Neuronal stem cell (in vitro differentiated cells): ENCODE measurements at regions not wholly inside any gene's neighbourhood (a gene's known extent, or its start where the extent isn't known, plus 50 kb on each side); places are given as distances from the start of the nearest gene placed in this dataset.

Experiments used
- DNase-seq: peaks from one replicate; pipeline ENCODE4 v3.0.0-alpha.2; 2013; ENCODE audit warnings: low spot score
- H2AFZ ChIP-seq: one replicate; pipeline ENCODE4 v1.6.1; 2013; ENCODE audit warnings: mild to moderate bottlenecking, low read length, inconsistent platforms
- H2AK5ac ChIP-seq: 2 replicates; pipeline ENCODE4 v1.6.1; 2013; ENCODE audit warnings: low read depth, mild to moderate bottlenecking, inconsistent platforms, low read length, moderate library complexity, mixed read lengths
- H2BK120ac ChIP-seq: 2 replicates; pipeline ENCODE4 v1.6.1; 2013; ENCODE audit warnings: low read depth, mild to moderate bottlenecking, inconsistent platforms, low read length, moderate library complexity, mixed read lengths
- H2BK12ac ChIP-seq: one replicate; pipeline ENCODE4 v1.6.1; 2013; ENCODE audit warnings: low read length, inconsistent platforms
- H2BK15ac ChIP-seq: 2 replicates; pipeline ENCODE4 v1.6.1; 2013; ENCODE audit warnings: mild to moderate bottlenecking, low read length, inconsistent platforms, mixed read lengths
- H2BK5ac ChIP-seq: one replicate; pipeline ENCODE4 v1.6.1; 2013; ENCODE audit warnings: inconsistent platforms, mild to moderate bottlenecking, low read length, moderate library complexity
- H3K14ac ChIP-seq: one replicate; pipeline ENCODE4 v1.6.1; 2013; ENCODE audit warnings: low read length, inconsistent platforms
- H3K18ac ChIP-seq: 2 replicates; pipeline ENCODE4 v1.6.1; 2013; ENCODE audit warnings: low read length, inconsistent platforms
- H3K23ac ChIP-seq: 2 replicates; pipeline ENCODE4 v1.6.1; 2013; ENCODE audit warnings: low read depth, mild to moderate bottlenecking, mixed read lengths, low read length, inconsistent platforms; ENCODE audit not compliant: poor library complexity
- H3K27ac ChIP-seq: replicated peaks from 3 replicates; pipeline ENCODE4 v1.5.1; 2013; ENCODE audit warnings: low read length, inconsistent platforms
- H3K27me3 ChIP-seq, 3 experiments: 2 replicates each; pipeline ENCODE4 v1.6.1; 2013; ENCODE audit warnings: low read length in 3 of 3, mild to moderate bottlenecking in 2 of 3, inconsistent platforms in 1 of 3, low read depth in 1 of 3, mixed read lengths in 1 of 3, moderate library complexity in 1 of 3; ENCODE audit not compliant: control insufficient read depth in 3 of 3, insufficient read depth in 3 of 3
- H3K36me3 ChIP-seq, 2 donors: replicated peaks in 1 of 2; 2 replicates each; pipeline ENCODE4 v1.6.1; 2013; ENCODE audit warnings: low read length in 2 of 2; ENCODE audit not compliant: control insufficient read depth in 2 of 2, insufficient read depth in 2 of 2
- H3K4ac ChIP-seq: 2 replicates; pipeline ENCODE4 v1.6.1; 2013; ENCODE audit warnings: inconsistent platforms, mild to moderate bottlenecking, low read length, moderate library complexity
- H3K4me1 ChIP-seq, 2 donors: 1 replicate in 1 of 2; 2 replicates in 1 of 2; pipeline ENCODE4 v1.6.1; 2013; ENCODE audit warnings: low read length in 2 of 2, low read depth in 1 of 2; ENCODE audit not compliant: control insufficient read depth in 2 of 2, insufficient read depth in 1 of 2
- H3K4me2 ChIP-seq: one replicate; pipeline ENCODE4 v1.6.1; 2013; ENCODE audit warnings: mild to moderate bottlenecking, low read length, inconsistent platforms; ENCODE audit not compliant: insufficient read depth, poor library complexity, severe bottlenecking
- H3K4me3 ChIP-seq, 2 donors: 2 replicates each; pipeline ENCODE4 v1.5.1; 2013; ENCODE audit warnings: low read length in 2 of 2, mild to moderate bottlenecking in 2 of 2, inconsistent platforms in 1 of 2, moderate library complexity in 1 of 2
- H3K79me1 ChIP-seq: one replicate; pipeline ENCODE4 v1.6.1; 2013; ENCODE audit warnings: low read depth, mild to moderate bottlenecking, inconsistent platforms, low read length, moderate library complexity
- H3K9ac ChIP-seq: one replicate; pipeline ENCODE4 v1.6.1; 2013; ENCODE audit warnings: mild to moderate bottlenecking, low read depth, low read length, inconsistent platforms; ENCODE audit not compliant: poor library complexity
- H3K9me3 ChIP-seq, 2 donors: replicated peaks in 1 of 2; 2 replicates each; pipeline versions ENCODE3 to v1.6.1; 2013; ENCODE audit warnings: low read length in 2 of 2, mild to moderate bottlenecking in 2 of 2, inconsistent platforms in 1 of 2, low read depth in 1 of 2, mixed read lengths in 1 of 2, moderate library complexity in 1 of 2; ENCODE audit not compliant: control insufficient read depth in 2 of 2, insufficient read depth in 1 of 2
- H4K8ac ChIP-seq: one replicate; pipeline ENCODE4 v1.6.1; 2013; ENCODE audit warnings: low read depth, mild to moderate bottlenecking, inconsistent platforms, low read length, moderate library complexity
- H4K91ac ChIP-seq: one replicate; pipeline ENCODE4 v1.6.1; 2013; ENCODE audit warnings: low read length, low read depth, mild to moderate bottlenecking, inconsistent platforms; ENCODE audit not compliant: poor library complexity
- WGBS, 2 donors: extraction: QIAGEN DNeasy Blood & Tissue Kit; methylation state at CpG; one replicate each; pipeline ENCODE4 v1.1.7; 2013; ENCODE audit warnings: missing lambda C conversion rate in 2 of 2, mixed read lengths in 1 of 2; ENCODE audit not compliant: insufficient read length in 2 of 2, insufficient replicate concordance in 1 of 2; ENCODE audit errors: extremely low coverage in 2 of 2; 5-methylcytosine and 5-hydroxymethylcytosine counted together

DNA sequence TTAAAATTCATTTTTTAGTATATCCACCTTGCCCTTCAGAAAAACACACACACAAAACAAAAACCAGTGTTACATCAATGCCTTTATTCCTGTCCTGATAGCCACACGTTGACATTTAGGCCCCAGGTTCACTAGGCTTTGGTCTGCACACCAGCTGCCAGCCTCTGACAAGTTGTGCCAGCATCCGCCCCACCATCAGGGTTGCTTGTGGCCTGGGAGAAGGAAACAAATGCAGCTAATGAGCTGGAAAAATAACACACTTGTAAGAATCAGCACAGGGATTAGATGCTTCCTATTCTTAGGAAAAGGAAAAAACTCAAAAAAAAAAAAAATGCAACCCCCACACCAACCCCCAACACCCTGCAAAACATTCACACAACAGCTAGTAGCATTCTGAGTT lies 404.0 kb upstream of the GRIA1 start:
- Histone ChIP-seq H3K4me2 (no peak overlapping the region), H3K4ac (no peak overlapping the region), H3K4me1 (peaks cover 0 to 4% of the 10 kb centered on the region in 2 donors), H2AK5ac (no peak overlapping the region), H3K36me3 (no peaks in the 10 kb centered on the region), H2BK5ac (no peak overlapping the region), H3K27me3 (no peaks in the 10 kb centered on the region), H3K27ac (no peak overlapping the region), H3K9ac (no peak overlapping the region), H3K79me1 (no peaks in the 10 kb centered on the region), H4K8ac (no peak overlapping the region), H2BK12ac (no peak overlapping the region), H4K91ac (no peak overlapping the region), H3K9me3 (no peaks in the 10 kb centered on the region), H2BK15ac (no peak overlapping the region), H3K4me3 (no peak overlapping the region), H3K18ac (no peak overlapping the region), H2BK120ac (no peak overlapping the region), H3K23ac (no peak overlapping the region), H2AFZ (no peak overlapping the region), H3K14ac (no peak overlapping the region)
- no CpG with 5 or more reads among the region's 2 CpGs for WGBS, 2 donors
- DNase-seq = peak; percentile 29

DNA sequence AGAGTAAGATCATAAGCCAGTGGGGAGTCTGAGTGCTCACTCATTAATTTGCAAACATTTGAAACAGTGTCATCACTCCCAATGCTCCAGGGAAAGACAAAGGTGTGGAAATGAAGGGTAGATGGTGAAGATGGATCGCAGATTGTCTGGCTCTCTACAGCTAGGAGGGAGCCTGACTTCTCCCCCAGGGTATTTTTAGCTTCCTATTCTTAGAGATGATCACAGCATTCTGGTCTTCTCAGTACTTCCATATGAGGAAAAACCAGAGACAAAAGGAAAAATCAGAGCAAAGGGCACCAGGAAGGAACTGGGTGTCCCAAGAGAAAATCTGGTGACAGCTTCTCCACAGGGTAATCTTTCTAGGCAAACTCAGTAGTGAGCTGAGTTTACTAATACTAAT lies 401.9 kb upstream of the GRIA1 start:
- Histone ChIP-seq H4K91ac (no peak overlapping the region), H2AFZ (no peak overlapping the region)
- no CpG with 5 or more reads among the region's 1 CpG for WGBS, 2 donors

DNA sequence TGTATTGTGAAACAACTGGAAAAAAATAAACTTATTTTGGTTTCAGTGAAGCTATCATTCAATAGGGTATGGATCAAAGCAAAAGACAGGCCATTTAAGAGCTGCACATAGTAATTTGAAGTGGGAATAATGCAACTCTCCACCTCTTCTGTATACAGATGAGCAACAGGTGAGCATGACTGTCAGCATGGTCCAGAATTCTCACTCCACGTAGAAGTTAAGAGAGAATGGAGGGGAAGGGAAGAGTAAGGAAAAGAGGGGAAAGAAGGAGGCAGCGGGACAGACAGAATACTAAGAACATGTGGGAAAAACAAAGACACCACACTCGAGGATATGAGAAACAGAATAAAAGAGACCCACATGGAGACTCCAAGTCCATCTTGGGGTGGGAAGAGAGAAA lies 396.1 kb upstream of the GRIA1 start:
- no CpG with 5 or more reads among the region's 3 CpGs for WGBS, 2 donors
- no peaks in the 10 kb centered on the region for H3K27me3 ChIP-seq
- no peak overlapping the region for H3K23ac ChIP-seq
- no peak overlapping the region for H2BK15ac ChIP-seq
- no peak overlapping the region for H4K8ac ChIP-seq
- no peak overlapping the region for H2AK5ac ChIP-seq
- no peak for DNase-seq
- H3K9me3 ChIP-seq = no peaks in the 10 kb centered on the region
- H3K14ac ChIP-seq = no peak overlapping the region
- no peak overlapping the region for H3K4me2 ChIP-seq
- no peak overlapping the region for H3K9ac ChIP-seq
- H3K27ac ChIP-seq = no peak overlapping the region
- no peak overlapping the region for H2BK5ac ChIP-seq
- no peak overlapping the region for H3K18ac ChIP-seq
- no peaks in the 10 kb centered on the region for H3K79me1 ChIP-seq
- no peak overlapping the region for H2AFZ ChIP-seq
- H4K91ac ChIP-seq = no peak overlapping the region
- H3K36me3 ChIP-seq = no peaks in the 10 kb centered on the region
- no peaks in the 10 kb centered on the region for H3K4me1 ChIP-seq
- H3K4me3 ChIP-seq = no peak overlapping the region
- H2BK120ac ChIP-seq = no peak overlapping the region
- no peak overlapping the region for H2BK12ac ChIP-seq
- no peak overlapping the region for H3K4ac ChIP-seq

More for the DNA sequence above, 401.9 kb upstream of the GRIA1 start:
- Histone ChIP-seq H2BK12ac (no peak overlapping the region), H3K18ac (no peak overlapping the region), H3K4ac (no peak overlapping the region), H2BK15ac (no peak overlapping the region), H3K4me2 (no peak overlapping the region), H2BK5ac (no peak overlapping the region), H2AK5ac (no peak overlapping the region), H3K36me3 (no peaks in the 10 kb centered on the region), H3K23ac (no peak overlapping the region), H3K9ac (no peak overlapping the region), H3K27ac (no peak overlapping the region), H4K8ac (no peak overlapping the region), H3K4me3 (no peak overlapping the region), H3K79me1 (no peaks in the 10 kb centered on the region), H3K9me3 (no peaks in the 10 kb centered on the region), H3K4me1 (peaks cover 0 to 4% of the 10 kb centered on the region in 2 donors), H2BK120ac (no peak overlapping the region), H3K14ac (no peak overlapping the region), H3K27me3 (no peaks in the 10 kb centered on the region)
- no peak for DNase-seq

DNA sequence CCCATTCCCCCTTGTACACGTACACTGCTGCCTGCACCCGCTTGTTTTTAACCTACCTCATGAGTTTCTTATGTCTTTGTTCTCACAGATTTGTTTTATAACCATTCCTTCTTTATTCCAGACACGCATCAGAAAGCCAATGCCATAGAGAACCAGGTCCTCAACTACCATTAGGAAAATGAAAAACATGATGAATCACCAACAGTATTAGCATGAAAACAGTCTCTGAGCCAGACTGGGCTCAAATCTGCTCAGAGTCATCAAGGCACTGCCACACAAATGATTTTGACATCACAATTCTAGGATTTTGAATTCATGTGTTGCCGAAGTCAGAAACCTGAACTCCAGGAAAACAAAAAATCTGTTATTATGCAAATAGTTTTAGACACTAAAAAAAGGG lies 394.1 kb upstream of the GRIA1 start:
- no peak for DNase-seq
- H2BK120ac ChIP-seq = no peak overlapping the region
- H2BK12ac ChIP-seq = no peak overlapping the region
- no peak overlapping the region for H3K4me2 ChIP-seq
- no peaks in the 10 kb centered on the region for H3K27me3 ChIP-seq
- H3K4ac ChIP-seq = no peak overlapping the region
- no peak overlapping the region for H4K8ac ChIP-seq
- no peak overlapping the region for H2AK5ac ChIP-seq
- WGBS, 2 donors = no CpG with 5 or more reads among the region's 4 CpGs
- no peak overlapping the region for H3K27ac ChIP-seq
- peaks cover 0 to 2% of the 10 kb centered on the region in 2 donors for H3K4me1 ChIP-seq
- no peak overlapping the region for H3K23ac ChIP-seq
- no peak overlapping the region for H2BK5ac ChIP-seq
- H3K14ac ChIP-seq = no peak overlapping the region
- H3K9ac ChIP-seq = no peak overlapping the region
- no peak overlapping the region for H2BK15ac ChIP-seq
- H3K9me3 ChIP-seq = no peaks in the 10 kb centered on the region
- H3K4me3 ChIP-seq = no peak overlapping the region
- no peaks in the 10 kb centered on the region for H3K36me3 ChIP-seq
- no peak overlapping the region for H2AFZ ChIP-seq
- H3K79me1 ChIP-seq = no peaks in the 10 kb centered on the region
- no peak overlapping the region for H4K91ac ChIP-seq
- no peak overlapping the region for H3K18ac ChIP-seq
